ENCODE measurements at regions not wholly inside any gene's neighbourhood (a gene's known extent, or its start where the extent isn't known, plus 50 kb on each side); places are given as distances from the start of the nearest gene placed in this dataset.

GRCh38 chr5:53426878-53427277 is 53.6 kb upstream of the FST start:
- H3K27ac ChIP-seq: no peak overlapping the region
- TF ChIP-seq CTCF (conservative IDR thresholded peaks at IDR 0.05): no peak

- no peak overlapping the region for H3K27ac ChIP-seq
- TF ChIP-seq CTCF (conservative IDR thresholded peaks at IDR 0.05): no peak
These were observed 52.5 kb upstream of the FST start for GRCh38 chr5:53427965-53428364.

GRCh38 chr5:53429706-53430105 is 50.7 kb upstream of the FST start:
- TF ChIP-seq CTCF (conservative IDR thresholded peaks at IDR 0.05): no peak
- H3K27ac ChIP-seq: no peak overlapping the region

- H3K27ac ChIP-seq: no peak overlapping the region
These were observed 49.7 kb upstream of the FST start for GRCh38 chr5:53430618-53431252.

More at GRCh38 chr5:53430618-53431252, 49.7 kb upstream of the FST start:
- TF ChIP-seq CTCF (conservative IDR thresholded peaks at IDR 0.05): peak; percentile 80

All from VCaP (cell line).